ENCODE measurements at regions not wholly inside any gene's neighbourhood (a gene's known extent, or its start where the extent isn't known, plus 50 kb on each side); places are given as distances from the start of the nearest gene placed in this dataset.

- H3K9me3 ChIP-seq, result peaks cover 0 to 9% (median 0%) of the 10 kb centered on the region in 8 donors
- TF ChIP-seq POLR2A (IDR thresholded peaks at IDR 0.05), result no peak
- TF ChIP-seq CTCF (IDR thresholded peaks at IDR 0.05 in 8 of 11, conservative IDR thresholded peaks at IDR 0.05 in 3 of 11), result no peak
- no peak for TF ChIP-seq POLR2AphosphoS5 (IDR thresholded peaks at IDR 0.05)
- no peaks in the 10 kb centered on the region for H3K4me1 ChIP-seq
- no peak for DNase-seq
- no peaks in the 10 kb centered on the region for H3K36me3 ChIP-seq
- intact Hi-C loops (cut with DNase I; ENCODE audit: low total_unique reads), result no loop called here
- H3K4me3 ChIP-seq, result no peak overlapping the region
- no peak overlapping the region for H3K27ac ChIP-seq
- H3K27me3 ChIP-seq (replicated peaks in 1 of 7), result peaks cover 0 to 3% (median 0%) of the 10 kb centered on the region in 7 donors
- 69 to 82% (median 77%) methylated on average over 5 of the region's 5 CpGs for WGBS, 5 donors
Observed at GRCh38 chr22:34917239-34917638, 148.7 kb upstream of the ISX start.

- H3K27ac ChIP-seq, result no peak overlapping the region
- DNase-seq, result no peak
- H3K4me1 ChIP-seq, result no peaks in the 10 kb centered on the region
- 68 to 82% (median 76%) methylated on average over 4 of the region's 4 CpGs for WGBS, 5 donors
- peaks cover 0 to 15% (median 5%) of the 10 kb centered on the region in 8 donors for H3K9me3 ChIP-seq
- H3K36me3 ChIP-seq, result no peaks in the 10 kb centered on the region
- H3K4me3 ChIP-seq, result no peak overlapping the region
- intact Hi-C loops (cut with DNase I; ENCODE audit: low total_unique reads), result no loop called here
- H3K27me3 ChIP-seq (replicated peaks in 1 of 7), result peaks cover 0 to 9% (median 0%) of the 10 kb centered on the region in 7 donors
- no peak for TF ChIP-seq POLR2AphosphoS5 (IDR thresholded peaks at IDR 0.05)
- no peak for TF ChIP-seq POLR2A (IDR thresholded peaks at IDR 0.05)
- no peak for TF ChIP-seq CTCF (IDR thresholded peaks at IDR 0.05 in 8 of 11, conservative IDR thresholded peaks at IDR 0.05 in 3 of 11)
Observed at GRCh38 chr22:34931026-34931425, 134.9 kb upstream of the ISX start.

DNA sequence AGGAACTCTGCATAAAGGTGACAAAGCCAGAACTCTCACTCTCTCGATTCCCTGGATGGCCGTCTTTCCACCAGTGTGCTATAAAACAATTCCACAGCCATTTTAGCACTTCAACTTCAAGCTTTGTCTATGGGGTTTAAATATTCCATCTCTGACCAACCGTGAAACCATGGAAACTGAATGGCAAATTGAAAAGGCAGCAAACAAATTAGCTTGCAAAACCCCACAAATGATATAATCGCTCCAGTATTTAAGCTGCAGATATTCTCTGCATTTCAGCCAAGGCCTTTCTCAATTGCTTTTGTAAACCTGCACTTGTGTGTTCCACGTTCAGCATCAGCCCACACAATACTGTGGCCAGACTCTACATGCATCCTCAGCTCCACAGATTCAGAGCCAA lies 131.7 kb upstream of the ISX start:
- no peak for TF ChIP-seq POLR2AphosphoS5 (IDR thresholded peaks at IDR 0.05)
- no peak for TF ChIP-seq POLR2A (IDR thresholded peaks at IDR 0.05)
- TF ChIP-seq CTCF (IDR thresholded peaks at IDR 0.05 in 8 of 11, conservative IDR thresholded peaks at IDR 0.05 in 3 of 11), result no peak
- intact Hi-C loops (cut with DNase I; ENCODE audit: low total_unique reads), result no loop called here
- Histone ChIP-seq H3K4me1 (no peaks in the 10 kb centered on the region), H3K9me3 (peaks cover 0 to 19% (median 8%) of the 10 kb centered on the region in 8 donors), H3K27ac (no peak overlapping the region), H3K27me3 (replicated peaks in 1 of 7) (peaks cover 0 to 9% (median 0%) of the 10 kb centered on the region in 7 donors), H3K36me3 (no peaks in the 10 kb centered on the region), H3K4me3 (no peak overlapping the region)
- 74 to 83% (median 79%) methylated on average over 5 of the region's 5 CpGs for WGBS, 5 donors
- DNase-seq, result no peak

DNA sequence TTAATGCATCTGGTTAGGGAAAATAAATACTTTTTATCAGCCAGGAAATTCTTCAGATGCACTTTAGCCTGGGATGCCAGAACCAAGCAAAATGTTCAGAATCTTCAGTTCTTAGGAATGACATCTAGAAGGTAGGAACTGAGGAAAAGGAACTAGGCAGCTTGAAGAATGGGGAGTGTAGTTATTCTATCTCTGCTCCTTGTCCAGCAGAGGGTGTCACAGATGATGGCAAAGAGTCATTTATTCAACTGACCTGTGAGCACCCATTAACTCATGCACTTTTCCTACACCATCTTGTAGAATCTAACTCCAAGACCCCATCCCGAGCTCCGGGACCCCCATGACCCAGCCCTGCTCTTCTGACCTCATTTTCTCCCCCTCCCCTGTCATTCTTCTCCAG lies 122.1 kb upstream of the ISX start:
- no peak overlapping the region for H3K4me3 ChIP-seq
- no peak for DNase-seq
- H3K36me3 ChIP-seq, result no peaks in the 10 kb centered on the region
- WGBS, 5 donors, result 54 to 79% (median 76%) methylated on average over 2 of the region's 2 CpGs
- H3K27ac ChIP-seq, result no peak overlapping the region
- H3K27me3 ChIP-seq (replicated peaks in 1 of 7), result peaks cover 0 to 4% (median 0%) of the 10 kb centered on the region in 7 donors
- intact Hi-C loops (cut with DNase I; ENCODE audit: low total_unique reads), result no loop called here
- H3K4me1 ChIP-seq, result no peaks in the 10 kb centered on the region
- TF ChIP-seq CTCF (IDR thresholded peaks at IDR 0.05 in 8 of 11, conservative IDR thresholded peaks at IDR 0.05 in 3 of 11) (no peak), POLR2A (IDR thresholded peaks at IDR 0.05) (no peak), POLR2AphosphoS5 (IDR thresholded peaks at IDR 0.05) (no peak)
- peaks cover 0 to 26% (median 12%) of the 10 kb centered on the region in 8 donors for H3K9me3 ChIP-seq

Measured in spleen (tissue), 11 donors.